Transverse colon (tissue), 4 donors: ENCODE measurements at regions not wholly inside any gene's neighbourhood (a gene's known extent, or its start where the extent isn't known, plus 50 kb on each side); places are given as distances from the start of the nearest gene placed in this dataset.

Experiments
- DNase-seq: peaks from one replicate; pipeline ENCODE4 v3.0.0-alpha.2; 2019
- H3K27ac ChIP-seq, 4 donors: fragments of 200-600 bp; sonication (generic); 2 replicates each; pipeline ENCODE4 v1.5.1; 2016 to 2018; ENCODE audit warnings: inconsistent platforms in 4 of 4
- H3K27me3 ChIP-seq: fragments of 200-600 bp; sonication (generic); 2 replicates; pipeline ENCODE4 v1.5.1; 2017; ENCODE audit warnings: inconsistent platforms
- H3K36me3 ChIP-seq, 4 donors: fragments of 200-600 bp; sonication (generic); 2 replicates each; pipeline ENCODE4 v1.5.1; 2017 to 2019; ENCODE audit warnings: inconsistent platforms in 4 of 4
- H3K4me1 ChIP-seq, 4 donors: fragments of 200-600 bp; sonication (generic); 2 replicates each; pipeline ENCODE4 v1.5.1; 2017 to 2020; ENCODE audit warnings: inconsistent platforms in 4 of 4
- H3K4me3 ChIP-seq, 4 donors: fragments of 200-600 bp; sonication (generic); 1 replicate in 1 of 4; 2 replicates in 3 of 4; pipeline versions ENCODE4 v1.5.1 to v1.6.1; 2017 to 2019; ENCODE audit warnings: inconsistent platforms in 4 of 4
- H3K9me3 ChIP-seq, 2 donors: fragments of 200-600 bp; sonication (generic); 2 replicates each; pipeline ENCODE4 v1.5.1; 2017 to 2019; ENCODE audit warnings: inconsistent platforms in 2 of 2
- CTCF ChIP-seq, 5 experiments: fragments of 200-600 bp in 3 of 5; fragments of 450-650 bp in 2 of 5; sonication (generic) in 3 of 5; IDR thresholded peaks; 1 replicate in 2 of 5; 2 replicates in 3 of 5; pipeline ENCODE4 v1.5.1; 2016 to 2017; ENCODE audit warnings: antibody characterized with exemption in 5 of 5, inconsistent platforms in 3 of 5, mild to moderate bottlenecking in 2 of 5, moderate library complexity in 1 of 5
- EP300 ChIP-seq: sonication (generic); formaldehyde crosslinking; IDR thresholded peaks from one replicate; pipeline ENCODE4 v1.6.1; 2017; ENCODE audit warnings: antibody characterized with exemption, low read depth
- POLR2A ChIP-seq: fragments of 450-650 bp; IDR thresholded peaks from one replicate; pipeline ENCODE4 v1.6.1; 2016; ENCODE audit warnings: antibody characterized with exemption, mild to moderate bottlenecking, moderate library complexity
- POLR2AphosphoS5 ChIP-seq, 3 donors: sonication (generic); formaldehyde crosslinking; IDR thresholded peaks; one replicate each; pipeline ENCODE4 v1.6.1; 2016; ENCODE audit warnings: antibody characterized with exemption in 3 of 3
- WGBS, 2 donors: methylation state at CpG; one replicate each; pipeline ENCODE4 v1.1.5; 2018; ENCODE audit warnings: low coverage in 1 of 2; 5-methylcytosine and 5-hydroxymethylcytosine counted together
- in situ Hi-C, 4 donors: fragments of 200-750 bp; cut with MboI; loops; one replicate each; pipeline versions ENCODE4 v1.15.0 to v1.15.1; 2017; ENCODE audit warnings: low sequenced_read_pairs in 3 of 4, low pct_ligation_motif_present in 1 of 4, low pct_unique_long_range_greater_than_20kb in 1 of 4
- intact Hi-C: fragments of 100-400 bp; cut with DNase I; formaldehyde crosslinking; loops from one replicate; pipeline ENCODE4 v1.15.1; 2023; ENCODE audit warnings: low total_unique reads

GRCh38 chr2:6355886-6356761 is 509.6 kb downstream of the CMPK2 start:
- TF ChIP-seq CTCF (IDR thresholded peaks at IDR 0.05) (no peak), EP300 (no peak), POLR2A (no peak), POLR2AphosphoS5 (IDR thresholded peaks at IDR 0.05) (no peak)
- 80 to 83% methylated on average over 1 to 6 of the region's 6 CpGs for WGBS, 2 donors
- Histone ChIP-seq H3K4me3 (no peak overlapping the region), H3K36me3 (no peaks in the 10 kb centered on the region), H3K9me3 (no peaks in the 10 kb centered on the region), H3K27ac (no peak overlapping the region), H3K27me3 (no peaks in the 10 kb centered on the region), H3K4me1 (peaks cover 0 to 19% (median 0%) of the 10 kb centered on the region in 4 donors)
- intact Hi-C loops (no loop called here), in situ Hi-C loops (loop anchor here in 2 of 4 donors (10.0 kb wide), 1 partner anchor 169 kb away; no protein-coding TSS in a partner anchor)
- no peak for DNase-seq

GRCh38 chr2:6358546-6358945 is 507.2 kb downstream of the CMPK2 start:
- TF ChIP-seq EP300 (no peak), POLR2AphosphoS5 (IDR thresholded peaks at IDR 0.05) (no peak), CTCF (IDR thresholded peaks at IDR 0.05) (no peak), POLR2A (no peak)
- Histone ChIP-seq H3K27me3 (no peaks in the 10 kb centered on the region), H3K9me3 (no peaks in the 10 kb centered on the region), H3K4me3 (no peak overlapping the region), H3K36me3 (no peaks in the 10 kb centered on the region), H3K4me1 (peaks cover 0 to 12% (median 0%) of the 10 kb centered on the region in 4 donors), H3K27ac (peak overlapping the region in 1 of 4 donors; percentile 30)
- DNase-seq = peak; percentile 14
- in situ Hi-C loops = loop anchor here in 2 of 4 donors (10.0 kb wide), 1 partner anchor 166 kb away; no protein-coding TSS in a partner anchor
- 40 to 41% methylated on average over 1 to 5 of the region's 5 CpGs for WGBS, 2 donors
- intact Hi-C loops = no loop called here

GRCh38 chr2:6358985-6359384 is 506.7 kb downstream of the CMPK2 start:
- Histone ChIP-seq H3K4me3 (no peak overlapping the region), H3K27ac (peak overlapping the region in 1 of 4 donors; percentile 30), H3K4me1 (peaks cover 0 to 12% (median 0%) of the 10 kb centered on the region in 4 donors), H3K9me3 (no peaks in the 10 kb centered on the region), H3K27me3 (no peaks in the 10 kb centered on the region), H3K36me3 (no peaks in the 10 kb centered on the region)
- WGBS, 2 donors = 80 to 84% methylated on average over 2 to 5 of the region's 5 CpGs
- in situ Hi-C loops (loop anchor here in 2 of 4 donors (10.0 kb wide), 1 partner anchor 166 kb away; no protein-coding TSS in a partner anchor), intact Hi-C loops (no loop called here)
- DNase-seq = no peak
- TF ChIP-seq POLR2A = no peak
- no peak for TF ChIP-seq POLR2AphosphoS5 (IDR thresholded peaks at IDR 0.05)
- no peak for TF ChIP-seq EP300
- no peak for TF ChIP-seq CTCF (IDR thresholded peaks at IDR 0.05)

GRCh38 chr2:6359964-6360363 is 505.7 kb downstream of the CMPK2 start:
- in situ Hi-C loops = loop anchor here in 2 of 4 donors (10.0 kb wide), 1 partner anchor 165 kb away; no protein-coding TSS in a partner anchor
- peaks cover 0 to 12% (median 0%) of the 10 kb centered on the region in 4 donors for H3K4me1 ChIP-seq
- H3K27ac ChIP-seq = no peak overlapping the region
- intact Hi-C loops = no loop called here
- TF ChIP-seq CTCF (IDR thresholded peaks at IDR 0.05) (no peak), EP300 (no peak), POLR2AphosphoS5 (IDR thresholded peaks at IDR 0.05) (no peak), POLR2A (no peak)
- no peaks in the 10 kb centered on the region for H3K36me3 ChIP-seq
- 59 to 80% methylated on average over 5 of the region's 5 CpGs for WGBS, 2 donors
- no peak for DNase-seq
- H3K9me3 ChIP-seq = no peaks in the 10 kb centered on the region
- H3K27me3 ChIP-seq = no peaks in the 10 kb centered on the region
- no peak overlapping the region for H3K4me3 ChIP-seq
